Adrenal gland (tissue), 5 donors: ENCODE measurements at regions not wholly inside any gene's neighbourhood (a gene's known extent, or its start where the extent isn't known, plus 50 kb on each side); places are given as distances from the start of the nearest gene placed in this dataset.

Source experiments
- POLR2A ChIP-seq, 2 donors: fragments of 450-650 bp; IDR thresholded peaks; one replicate each; pipeline ENCODE4 v1.6.1; 2017; ENCODE audit warnings: antibody characterized with exemption in 2 of 2, mild to moderate bottlenecking in 2 of 2, moderate library complexity in 1 of 2
- TF ChIP-seq, protein P1 (sequence below), 6 experiments: fragments of 450-650 bp in 4 of 6; fragments of 200-600 bp in 2 of 6; sonication (generic) in 1 of 6; IDR thresholded peaks; 1 replicate in 5 of 6; 2 replicates in 1 of 6; pipeline versions ENCODE4 v1.5.1 to v1.8.0; 2016 to 2021; ENCODE audit warnings: antibody characterized with exemption in 6 of 6, mild to moderate bottlenecking in 2 of 6, moderate library complexity in 1 of 6
- donor health status: DM: no; HTN: no; CAD: no.

DNA sequence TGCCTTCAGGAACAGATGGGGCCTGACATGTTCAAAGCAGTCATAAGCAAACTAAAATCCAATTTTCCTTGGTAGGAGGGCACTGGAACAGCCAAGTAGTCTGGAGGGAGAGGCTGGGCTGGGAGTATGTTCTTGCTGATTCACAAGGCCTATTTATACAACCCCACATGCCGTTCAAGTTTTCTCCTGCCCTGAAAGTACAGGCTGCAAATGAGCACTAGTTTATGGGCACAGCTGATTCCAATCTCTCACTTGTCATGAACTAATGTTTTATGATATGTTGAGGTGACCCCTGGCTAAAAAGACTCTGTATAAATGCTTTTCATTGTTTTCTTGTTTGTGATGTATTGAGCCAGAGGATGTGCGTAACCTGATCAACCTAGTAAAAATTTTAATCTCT lies 183.4 kb upstream of the SRD5A2 start:
- TF ChIP-seq, protein P1, sequence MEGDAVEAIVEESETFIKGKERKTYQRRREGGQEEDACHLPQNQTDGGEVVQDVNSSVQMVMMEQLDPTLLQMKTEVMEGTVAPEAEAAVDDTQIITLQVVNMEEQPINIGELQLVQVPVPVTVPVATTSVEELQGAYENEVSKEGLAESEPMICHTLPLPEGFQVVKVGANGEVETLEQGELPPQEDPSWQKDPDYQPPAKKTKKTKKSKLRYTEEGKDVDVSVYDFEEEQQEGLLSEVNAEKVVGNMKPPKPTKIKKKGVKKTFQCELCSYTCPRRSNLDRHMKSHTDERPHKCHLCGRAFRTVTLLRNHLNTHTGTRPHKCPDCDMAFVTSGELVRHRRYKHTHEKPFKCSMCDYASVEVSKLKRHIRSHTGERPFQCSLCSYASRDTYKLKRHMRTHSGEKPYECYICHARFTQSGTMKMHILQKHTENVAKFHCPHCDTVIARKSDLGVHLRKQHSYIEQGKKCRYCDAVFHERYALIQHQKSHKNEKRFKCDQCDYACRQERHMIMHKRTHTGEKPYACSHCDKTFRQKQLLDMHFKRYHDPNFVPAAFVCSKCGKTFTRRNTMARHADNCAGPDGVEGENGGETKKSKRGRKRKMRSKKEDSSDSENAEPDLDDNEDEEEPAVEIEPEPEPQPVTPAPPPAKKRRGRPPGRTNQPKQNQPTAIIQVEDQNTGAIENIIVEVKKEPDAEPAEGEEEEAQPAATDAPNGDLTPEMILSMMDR (IDR thresholded peaks at IDR 0.05): no peak
- TF ChIP-seq POLR2A (IDR thresholded peaks at IDR 0.05): no peak
